Stimulated activated CD8-positive, alpha-beta memory T cell treated with anti-CD3 and anti-CD28 coated beads, Interleukin-7, amount 100 ng/mL, for 1 hour (primary cell): ENCODE measurements at regions not wholly inside any gene's neighbourhood (a gene's known extent, or its start where the extent isn't known, plus 50 kb on each side); places are given as distances from the start of the nearest gene placed in this dataset.

Experiments used
- DNase-seq, 2 donors: peaks; one replicate each; pipeline ENCODE4 v3.0.0-alpha.2; 2020; ENCODE audit warnings: low read depth in 2 of 2

- no peak for DNase-seq
Measured at GRCh38 chr18:11199477-11199876, 50.1 kb upstream of the PIEZO2 start.
